BLaER1 treated with 17β-estradiol and CSF1 and Interleukin-3, amounts not matched to agents 10 nM and 100 nM (cell line): ENCODE measurements at regions not wholly inside any gene's neighbourhood (a gene's known extent, or its start where the extent isn't known, plus 50 kb on each side); places are given as distances from the start of the nearest gene placed in this dataset.

ENCODE experiments used
- H3K27ac ChIP-seq, 11 experiments: shearing (Covaris generic); formaldehyde crosslinking; 2 replicates each; pipeline ENCODE4 v1.8.1; 2022
- H3K27me3 ChIP-seq, 11 experiments: shearing (Covaris generic); formaldehyde crosslinking; 2 replicates each; pipeline ENCODE4 v1.8.1; 2022
- H3K36me3 ChIP-seq, 11 experiments: shearing (Covaris generic); formaldehyde crosslinking; 2 replicates each; pipeline ENCODE4 v1.8.1; 2022
- H3K4me1 ChIP-seq, 10 experiments: shearing (Covaris generic); formaldehyde crosslinking; 2 replicates each; pipeline ENCODE4 v1.8.1; 2022
- H3K4me2 ChIP-seq, 11 experiments: shearing (Covaris generic); formaldehyde crosslinking; 2 replicates each; pipeline ENCODE4 v1.8.1; 2022
- H3K4me3 ChIP-seq, 10 experiments: shearing (Covaris generic); formaldehyde crosslinking; 2 replicates each; pipeline ENCODE4 v1.8.1; 2022
- H3K9ac ChIP-seq, 11 experiments: shearing (Covaris generic); formaldehyde crosslinking; 2 replicates each; pipeline ENCODE4 v1.8.1; 2022
- H3K9me3 ChIP-seq, 11 experiments: shearing (Covaris generic); formaldehyde crosslinking; replicated peaks in 1 of 11; 2 replicates each; pipeline ENCODE4 v1.8.1; 2022
- H4K20me1 ChIP-seq, 11 experiments: shearing (Covaris generic); formaldehyde crosslinking; 2 replicates each; pipeline ENCODE4 v1.8.1; 2022
- Cebpa-rat ChIP-seq, 11 experiments: shearing (Covaris generic); IDR thresholded peaks; 2 replicates each; pipeline ENCODE4 v1.8.1; 2022

GRCh38 chr6:9581155-9581554 is 833.7 kb downstream of the TFAP2A start:
- Histone ChIP-seq H3K4me3 (no peak overlapping the region), H3K27ac (no peak overlapping the region), H3K27me3 (no peaks in the 10 kb centered on the region), H4K20me1 (no peaks in the 10 kb centered on the region), H3K9me3 (no peaks in the 10 kb centered on the region), H3K4me2 (no peak overlapping the region), H3K4me1 (no peaks in the 10 kb centered on the region), H3K9ac (no peak overlapping the region), H3K36me3 (no peaks in the 10 kb centered on the region)
- TF ChIP-seq Cebpa-rat (IDR thresholded peaks at IDR 0.05): no peak

GRCh38 chr6:9576521-9576920 is 838.4 kb downstream of the TFAP2A start:
- Histone ChIP-seq H3K4me2 (no peak overlapping the region), H3K27me3 (no peaks in the 10 kb centered on the region), H3K36me3 (no peaks in the 10 kb centered on the region), H4K20me1 (no peaks in the 10 kb centered on the region), H3K9me3 (no peaks in the 10 kb centered on the region), H3K9ac (no peak overlapping the region), H3K4me3 (no peak overlapping the region), H3K4me1 (no peaks in the 10 kb centered on the region), H3K27ac (no peak overlapping the region)
- no peak for TF ChIP-seq Cebpa-rat (IDR thresholded peaks at IDR 0.05)

- H3K9ac ChIP-seq: no peak overlapping the region
- no peaks in the 10 kb centered on the region for H4K20me1 ChIP-seq
- H3K9me3 ChIP-seq: no peaks in the 10 kb centered on the region
- no peaks in the 10 kb centered on the region for H3K27me3 ChIP-seq
- no peak overlapping the region for H3K27ac ChIP-seq
- no peak for TF ChIP-seq Cebpa-rat (IDR thresholded peaks at IDR 0.05)
- no peaks in the 10 kb centered on the region for H3K36me3 ChIP-seq
- no peak overlapping the region for H3K4me3 ChIP-seq
- H3K4me1 ChIP-seq: no peaks in the 10 kb centered on the region
- H3K4me2 ChIP-seq: no peak overlapping the region
Observed at GRCh38 chr6:9566096-9566495, 848.8 kb downstream of the TFAP2A start.

GRCh38 chr6:9564021-9564420 is 850.9 kb downstream of the TFAP2A start:
- Histone ChIP-seq H3K4me2 (no peak overlapping the region), H3K27me3 (no peaks in the 10 kb centered on the region), H3K4me3 (no peak overlapping the region), H3K9me3 (no peaks in the 10 kb centered on the region), H3K9ac (no peak overlapping the region), H3K36me3 (no peaks in the 10 kb centered on the region), H3K27ac (no peak overlapping the region), H4K20me1 (no peaks in the 10 kb centered on the region), H3K4me1 (no peaks in the 10 kb centered on the region)
- no peak for TF ChIP-seq Cebpa-rat (IDR thresholded peaks at IDR 0.05)

- Histone ChIP-seq H4K20me1 (no peaks in the 10 kb centered on the region), H3K36me3 (no peaks in the 10 kb centered on the region), H3K4me2 (no peak overlapping the region), H3K9me3 (no peaks in the 10 kb centered on the region), H3K4me3 (no peak overlapping the region), H3K4me1 (no peaks in the 10 kb centered on the region), H3K9ac (no peak overlapping the region), H3K27ac (no peak overlapping the region), H3K27me3 (no peaks in the 10 kb centered on the region)
- TF ChIP-seq Cebpa-rat (IDR thresholded peaks at IDR 0.05): no peak
Observed at GRCh38 chr6:9563568-9563967, 851.3 kb downstream of the TFAP2A start.

- Histone ChIP-seq H3K9me3 (peaks cover 29 to 43% (median 33%) of the 10 kb centered on the region in 11 experiments), H3K4me2 (no peak overlapping the region), H3K36me3 (no peaks in the 10 kb centered on the region), H3K27me3 (no peaks in the 10 kb centered on the region), H4K20me1 (no peaks in the 10 kb centered on the region), H3K27ac (no peak overlapping the region), H3K4me3 (no peak overlapping the region), H3K4me1 (0 out of 20 replicates have a peak, but pooled peaks cover 0 to 4% (median 0%) of the 10 kb centered on the region in 10 experiments), H3K9ac (no peak overlapping the region)
- no peak for TF ChIP-seq Cebpa-rat (IDR thresholded peaks at IDR 0.05)
Observed at GRCh38 chr6:9554806-9555205, 860.1 kb downstream of the TFAP2A start.

- Histone ChIP-seq H3K4me1 (0 out of 20 replicates have a peak, but pooled peaks cover 0 to 4% (median 0%) of the 10 kb centered on the region in 10 experiments), H3K36me3 (no peaks in the 10 kb centered on the region), H3K27me3 (no peaks in the 10 kb centered on the region), H3K9me3 (peaks cover 29 to 46% (median 33%) of the 10 kb centered on the region in 11 experiments), H3K27ac (no peak overlapping the region), H3K9ac (no peak overlapping the region), H3K4me2 (no peak overlapping the region), H4K20me1 (no peaks in the 10 kb centered on the region), H3K4me3 (no peak overlapping the region)
- no peak for TF ChIP-seq Cebpa-rat (IDR thresholded peaks at IDR 0.05)
Observed at GRCh38 chr6:9554323-9554722, 860.6 kb downstream of the TFAP2A start.

- Histone ChIP-seq H4K20me1 (no peaks in the 10 kb centered on the region), H3K36me3 (no peaks in the 10 kb centered on the region), H3K4me3 (no peak overlapping the region), H3K27ac (no peak overlapping the region), H3K4me1 (0 out of 20 replicates have a peak, but pooled peaks cover 0 to 4% (median 0%) of the 10 kb centered on the region in 10 experiments), H3K9ac (no peak overlapping the region), H3K9me3 (peaks cover 29 to 46% (median 33%) of the 10 kb centered on the region in 11 experiments), H3K4me2 (no peak overlapping the region), H3K27me3 (no peaks in the 10 kb centered on the region)
- no peak for TF ChIP-seq Cebpa-rat (IDR thresholded peaks at IDR 0.05)
Observed at GRCh38 chr6:9553002-9553401, 861.9 kb downstream of the TFAP2A start.

GRCh38 chr6:9543649-9544048 is 871.2 kb downstream of the TFAP2A start:
- H3K9me3 ChIP-seq: no peaks in the 10 kb centered on the region
- H3K4me1 ChIP-seq: no peaks in the 10 kb centered on the region
- no peaks in the 10 kb centered on the region for H3K36me3 ChIP-seq
- no peak overlapping the region for H3K4me3 ChIP-seq
- no peak overlapping the region for H3K9ac ChIP-seq
- no peak for TF ChIP-seq Cebpa-rat (IDR thresholded peaks at IDR 0.05)
- no peak overlapping the region for H3K4me2 ChIP-seq
- no peaks in the 10 kb centered on the region for H3K27me3 ChIP-seq
- H3K27ac ChIP-seq: no peak overlapping the region
- no peaks in the 10 kb centered on the region for H4K20me1 ChIP-seq

GRCh38 chr6:9540534-9541126 is 874.2 kb downstream of the TFAP2A start:
- no peak overlapping the region for H3K4me3 ChIP-seq
- H3K36me3 ChIP-seq: no peaks in the 10 kb centered on the region
- H3K27me3 ChIP-seq: no peaks in the 10 kb centered on the region
- H3K9me3 ChIP-seq: no peaks in the 10 kb centered on the region
- H3K4me1 ChIP-seq: 0 out of 20 replicates have a peak, but pooled peaks cover 0 to 9% (median 0%) of the 10 kb centered on the region in 10 experiments
- no peak overlapping the region for H3K4me2 ChIP-seq
- no peaks in the 10 kb centered on the region for H4K20me1 ChIP-seq
- no peak for TF ChIP-seq Cebpa-rat (IDR thresholded peaks at IDR 0.05)
- no peak overlapping the region for H3K9ac ChIP-seq
- no peak overlapping the region for H3K27ac ChIP-seq
